HL-60 (cell line): ENCODE measurements at regions not wholly inside any gene's neighbourhood (a gene's known extent, or its start where the extent isn't known, plus 50 kb on each side); places are given as distances from the start of the nearest gene placed in this dataset.

Source experiments
- DNase-seq, 2 experiments: peaks; one replicate each; pipeline ENCODE4 v3.0.0-alpha.2; 2010 to 2020; ENCODE audit warnings: low read depth in 1 of 2, low spot score in 1 of 2
- H3K27ac ChIP-seq: fragments of 250-450 bp; sonication (Bioruptor Pico); replicated peaks from 2 replicates; pipeline ENCODE4 v1.5.1; 2020; ENCODE audit warnings: mild to moderate bottlenecking, moderate library complexity
- H3K27me3 ChIP-seq: fragments of 250-450 bp; sonication (Bioruptor Pico); 2 replicates; pipeline ENCODE4 v1.5.1; 2021; ENCODE audit warnings: mild to moderate bottlenecking, moderate library complexity; ENCODE audit not compliant: insufficient read depth, poor library complexity, severe bottlenecking
- H3K4me3 ChIP-seq: replicated peaks from 2 replicates; pipeline ENCODE4 v1.5.1; 2011; ENCODE audit warnings: mild to moderate bottlenecking, control low read depth, low read length; ENCODE audit not compliant: insufficient read depth
- GABPA ChIP-seq: IDR thresholded peaks from 2 replicates; pipeline ENCODE4 v1.6.1; 2012; ENCODE audit warnings: low read depth
- POLR2AphosphoS5 ChIP-seq: IDR thresholded peaks from 2 replicates; pipeline ENCODE4 v1.6.1; 2012; ENCODE audit warnings: low read depth
- SPI1 ChIP-seq: IDR thresholded peaks from 2 replicates; pipeline ENCODE4 v1.6.1; 2012; ENCODE audit warnings: low read depth, mild to moderate bottlenecking, borderline replicate concordance
- TF ChIP-seq, protein P1 (sequence below): IDR thresholded peaks from 2 replicates; pipeline ENCODE4 v1.6.1; 2012; ENCODE audit warnings: low read depth; ENCODE audit not compliant: insufficient replicate concordance
- TF ChIP-seq, protein P2 (sequence below): IDR thresholded peaks from one replicate; pipeline ENCODE4 v1.5.1; 2011; ENCODE audit warnings: low read length, control low read depth, inconsistent platforms; ENCODE audit not compliant: insufficient read depth

DNA sequence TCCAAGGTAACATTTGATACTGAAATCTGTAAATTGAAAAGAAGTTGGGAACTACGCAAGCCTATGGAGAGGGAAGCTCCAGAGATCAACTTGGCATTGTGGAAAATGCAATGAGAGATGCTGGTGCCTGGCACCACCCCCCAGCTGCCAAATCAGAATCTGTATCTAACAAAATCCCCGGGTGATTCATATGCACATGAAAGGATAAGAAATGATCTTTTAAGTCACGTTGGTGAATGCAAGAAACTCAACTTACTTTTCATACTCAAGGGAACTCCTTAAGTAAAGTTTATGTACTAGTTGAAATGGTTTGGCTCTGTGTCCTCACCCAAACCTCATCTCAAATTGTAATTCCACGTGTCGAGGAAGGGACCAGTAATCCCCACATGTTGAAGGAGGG, 158.5 kb upstream of the MYO16 start:
- Histone ChIP-seq H3K27ac (no peak overlapping the region), H3K27me3 (no peaks in the 10 kb centered on the region), H3K4me3 (no peak overlapping the region)
- TF ChIP-seq, protein P1, sequence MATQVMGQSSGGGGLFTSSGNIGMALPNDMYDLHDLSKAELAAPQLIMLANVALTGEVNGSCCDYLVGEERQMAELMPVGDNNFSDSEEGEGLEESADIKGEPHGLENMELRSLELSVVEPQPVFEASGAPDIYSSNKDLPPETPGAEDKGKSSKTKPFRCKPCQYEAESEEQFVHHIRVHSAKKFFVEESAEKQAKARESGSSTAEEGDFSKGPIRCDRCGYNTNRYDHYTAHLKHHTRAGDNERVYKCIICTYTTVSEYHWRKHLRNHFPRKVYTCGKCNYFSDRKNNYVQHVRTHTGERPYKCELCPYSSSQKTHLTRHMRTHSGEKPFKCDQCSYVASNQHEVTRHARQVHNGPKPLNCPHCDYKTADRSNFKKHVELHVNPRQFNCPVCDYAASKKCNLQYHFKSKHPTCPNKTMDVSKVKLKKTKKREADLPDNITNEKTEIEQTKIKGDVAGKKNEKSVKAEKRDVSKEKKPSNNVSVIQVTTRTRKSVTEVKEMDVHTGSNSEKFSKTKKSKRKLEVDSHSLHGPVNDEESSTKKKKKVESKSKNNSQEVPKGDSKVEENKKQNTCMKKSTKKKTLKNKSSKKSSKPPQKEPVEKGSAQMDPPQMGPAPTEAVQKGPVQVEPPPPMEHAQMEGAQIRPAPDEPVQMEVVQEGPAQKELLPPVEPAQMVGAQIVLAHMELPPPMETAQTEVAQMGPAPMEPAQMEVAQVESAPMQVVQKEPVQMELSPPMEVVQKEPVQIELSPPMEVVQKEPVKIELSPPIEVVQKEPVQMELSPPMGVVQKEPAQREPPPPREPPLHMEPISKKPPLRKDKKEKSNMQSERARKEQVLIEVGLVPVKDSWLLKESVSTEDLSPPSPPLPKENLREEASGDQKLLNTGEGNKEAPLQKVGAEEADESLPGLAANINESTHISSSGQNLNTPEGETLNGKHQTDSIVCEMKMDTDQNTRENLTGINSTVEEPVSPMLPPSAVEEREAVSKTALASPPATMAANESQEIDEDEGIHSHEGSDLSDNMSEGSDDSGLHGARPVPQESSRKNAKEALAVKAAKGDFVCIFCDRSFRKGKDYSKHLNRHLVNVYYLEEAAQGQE = no peak
- TF ChIP-seq GABPA (no peak), SPI1 (no peak), POLR2AphosphoS5 (no peak)
- TF ChIP-seq, protein P2, sequence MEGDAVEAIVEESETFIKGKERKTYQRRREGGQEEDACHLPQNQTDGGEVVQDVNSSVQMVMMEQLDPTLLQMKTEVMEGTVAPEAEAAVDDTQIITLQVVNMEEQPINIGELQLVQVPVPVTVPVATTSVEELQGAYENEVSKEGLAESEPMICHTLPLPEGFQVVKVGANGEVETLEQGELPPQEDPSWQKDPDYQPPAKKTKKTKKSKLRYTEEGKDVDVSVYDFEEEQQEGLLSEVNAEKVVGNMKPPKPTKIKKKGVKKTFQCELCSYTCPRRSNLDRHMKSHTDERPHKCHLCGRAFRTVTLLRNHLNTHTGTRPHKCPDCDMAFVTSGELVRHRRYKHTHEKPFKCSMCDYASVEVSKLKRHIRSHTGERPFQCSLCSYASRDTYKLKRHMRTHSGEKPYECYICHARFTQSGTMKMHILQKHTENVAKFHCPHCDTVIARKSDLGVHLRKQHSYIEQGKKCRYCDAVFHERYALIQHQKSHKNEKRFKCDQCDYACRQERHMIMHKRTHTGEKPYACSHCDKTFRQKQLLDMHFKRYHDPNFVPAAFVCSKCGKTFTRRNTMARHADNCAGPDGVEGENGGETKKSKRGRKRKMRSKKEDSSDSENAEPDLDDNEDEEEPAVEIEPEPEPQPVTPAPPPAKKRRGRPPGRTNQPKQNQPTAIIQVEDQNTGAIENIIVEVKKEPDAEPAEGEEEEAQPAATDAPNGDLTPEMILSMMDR = no peak
- DNase-seq = no peak

- no peak for TF ChIP-seq SPI1
- TF ChIP-seq, protein P1 = no peak
- TF ChIP-seq, protein P2 = no peak
- TF ChIP-seq GABPA = no peak
- no peak for TF ChIP-seq POLR2AphosphoS5
- Histone ChIP-seq H3K27ac (no peak overlapping the region), H3K27me3 (no peaks in the 10 kb centered on the region), H3K4me3 (no peak overlapping the region)
- no peak for DNase-seq
Observed at GRCh38 chr13:108475181-108475580, 154.2 kb upstream of the MYO16 start.

- H3K27me3 ChIP-seq = no peaks in the 10 kb centered on the region
- no peak overlapping the region for H3K4me3 ChIP-seq
- TF ChIP-seq SPI1 (no peak), POLR2AphosphoS5 (no peak)
- no peak for DNase-seq
- H3K27ac ChIP-seq = no peak overlapping the region
Observed at GRCh38 chr13:108477376-108477775, 152.0 kb upstream of the MYO16 start.

GRCh38 chr13:108478179-108478578, 151.2 kb upstream of the MYO16 start:
- Histone ChIP-seq H3K27me3 (no peaks in the 10 kb centered on the region), H3K4me3 (no peak overlapping the region), H3K27ac (no peak overlapping the region)
- no peak for DNase-seq
- TF ChIP-seq, protein P2 = no peak
- TF ChIP-seq GABPA (no peak), SPI1 (no peak), POLR2AphosphoS5 (no peak)
- TF ChIP-seq, protein P1 = no peak
